VCaP (cell line): ENCODE measurements at regions not wholly inside any gene's neighbourhood (a gene's known extent, or its start where the extent isn't known, plus 50 kb on each side); places are given as distances from the start of the nearest gene placed in this dataset.

ENCODE experiments used
- H3K27ac ChIP-seq: fragments of 450-650 bp; 2 replicates; pipeline ENCODE4 v1.5.1; 2017
- CTCF ChIP-seq: fragments of 450-650 bp; conservative IDR thresholded peaks from 2 replicates; pipeline ENCODE4 v1.5.1; 2017; ENCODE audit warnings: mild to moderate bottlenecking, moderate library complexity

GRCh38 chr3:28672406-28672805, 323.8 kb upstream of the AZI2 start:
- H3K27ac ChIP-seq: no peak overlapping the region

GRCh38 chr3:28673446-28673845, 324.8 kb upstream of the AZI2 start:
- H3K27ac ChIP-seq: no peak overlapping the region
- no peak for TF ChIP-seq CTCF

More at GRCh38 chr3:28672406-28672805, 323.8 kb upstream of the AZI2 start:
- TF ChIP-seq CTCF: no peak

- no peak for TF ChIP-seq CTCF
- H3K27ac ChIP-seq: no peak overlapping the region
These were observed 325.6 kb upstream of the AZI2 start for GRCh38 chr3:28674212-28674611.

GRCh38 chr3:28677581-28677980, 329.0 kb upstream of the AZI2 start:
- no peak overlapping the region; the same call in 1 of the 2 replicates for H3K27ac ChIP-seq
- no peak for TF ChIP-seq CTCF

- H3K27ac ChIP-seq: no peak overlapping the region; the same call in 1 of the 2 replicates
- no peak for TF ChIP-seq CTCF
These were observed 329.5 kb upstream of the AZI2 start for GRCh38 chr3:28678086-28678485.

- peak overlapping the region; percentile 55; the same call in 1 of the 2 replicates for H3K27ac ChIP-seq
- TF ChIP-seq CTCF: no peak
These were observed 331.4 kb upstream of the AZI2 start for GRCh38 chr3:28680050-28680449.

GRCh38 chr3:28682121-28682520, 333.5 kb upstream of the AZI2 start:
- peak overlapping the region; percentile 62 for H3K27ac ChIP-seq
- no peak for TF ChIP-seq CTCF

- no peak overlapping the region for H3K27ac ChIP-seq
- TF ChIP-seq CTCF: no peak
These were observed 341.6 kb upstream of the AZI2 start for GRCh38 chr3:28690176-28690575.
